ENCODE measurements at regions not wholly inside any gene's neighbourhood (a gene's known extent, or its start where the extent isn't known, plus 50 kb on each side); places are given as distances from the start of the nearest gene placed in this dataset.

GRCh38 chr17:77782611-77783010, 175.9 kb upstream of the TNRC6C start:
- TF ChIP-seq POLR2A (IDR thresholded peaks at IDR 0.05) (no peak), CTCF (IDR thresholded peaks at IDR 0.05) (no peak)

All from stomach (tissue), 4 donors.